HG02798 (cell line): ENCODE measurements at regions not wholly inside any gene's neighbourhood (a gene's known extent, or its start where the extent isn't known, plus 50 kb on each side); places are given as distances from the start of the nearest gene placed in this dataset.
"Not testable (repeated sequence)": the region's sequence is repeated elsewhere in the genome, so short reads cannot be mapped to it uniquely, and the experiment has no call there.

Source experiments
- ATAC-seq: cut with Tn5 transposase; IDR thresholded peaks from one replicate; pipeline ENCODE4 v1.9.1; 2021; ENCODE audit warnings: mild to moderate bottlenecking; ENCODE audit not compliant: unreplicated experiment, poor library complexity

GRCh38 chr10:46787321-46787615 is 124.0 kb upstream of the PTPN20 start:
- ATAC-seq: peak; percentile 41

- not testable (repeated sequence) for ATAC-seq
Measured at GRCh38 chr10:46792657-46793357, 118.4 kb upstream of the PTPN20 start.

DNA sequence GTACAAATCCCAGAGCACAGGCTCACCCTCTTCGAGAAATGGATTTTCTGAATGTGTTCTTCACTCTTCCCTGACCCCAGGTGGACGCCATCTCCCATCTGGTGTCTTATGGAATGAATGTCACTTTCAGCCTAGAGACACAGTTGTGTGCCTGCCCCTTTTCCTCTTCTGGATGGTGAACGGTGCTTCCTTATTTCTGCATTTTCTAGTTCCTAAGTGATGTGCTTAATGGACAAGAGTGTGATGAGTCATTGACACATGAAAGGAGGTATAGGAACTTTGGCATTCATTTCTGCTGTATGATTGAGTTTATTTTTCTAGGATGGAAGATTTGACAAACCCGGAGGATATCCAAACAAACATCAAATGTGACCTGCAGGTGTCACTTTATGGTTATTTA is 114.9 kb upstream of the PTPN20 start:
- not testable (repeated sequence) for ATAC-seq

DNA sequence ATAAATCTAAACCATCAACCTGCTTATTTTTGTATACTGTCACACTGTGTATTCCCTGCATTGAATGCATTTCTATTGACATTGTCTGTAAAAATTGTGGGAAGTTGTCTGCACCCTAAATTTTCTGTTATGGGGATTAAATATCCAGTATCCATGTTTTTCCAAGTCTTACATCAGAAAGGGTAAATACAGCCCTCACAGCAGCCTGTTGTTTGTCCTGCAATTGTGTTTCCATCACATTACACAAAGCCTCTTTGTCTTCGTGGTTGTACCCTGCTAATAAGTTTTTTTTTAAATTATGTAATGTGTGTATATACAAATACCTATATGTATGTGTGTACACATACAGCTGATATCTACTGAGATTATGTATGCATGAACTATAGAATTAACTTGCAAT is 109.2 kb upstream of the PTPN20 start:
- ATAC-seq: not testable (repeated sequence)

DNA sequence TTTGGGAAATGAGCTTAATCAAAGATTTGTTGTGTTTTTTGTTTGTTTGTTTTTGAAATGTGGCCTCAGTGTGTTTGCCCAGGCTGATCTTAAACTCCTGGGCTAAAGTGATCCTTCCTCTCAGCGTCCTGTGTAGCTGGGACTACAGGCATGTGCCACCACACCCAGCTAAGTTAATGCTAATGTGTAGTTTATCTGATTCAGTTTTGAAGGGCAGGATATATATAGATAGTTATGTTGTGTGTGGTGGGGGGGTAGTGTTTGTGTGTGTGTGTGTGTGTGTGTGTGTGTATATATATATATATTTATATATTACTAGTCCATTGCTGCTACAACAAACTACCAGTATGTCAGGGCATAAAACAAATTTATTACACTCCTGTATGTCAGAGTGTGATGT is 108.1 kb upstream of the PTPN20 start:
- ATAC-seq: not testable (repeated sequence)

- not testable (repeated sequence) for ATAC-seq
Measured at GRCh38 chr10:46810222-46810621, 101.0 kb upstream of the PTPN20 start.

- ATAC-seq: not testable (repeated sequence)
Measured at GRCh38 chr10:46816126-46816525, 95.1 kb upstream of the PTPN20 start.

DNA sequence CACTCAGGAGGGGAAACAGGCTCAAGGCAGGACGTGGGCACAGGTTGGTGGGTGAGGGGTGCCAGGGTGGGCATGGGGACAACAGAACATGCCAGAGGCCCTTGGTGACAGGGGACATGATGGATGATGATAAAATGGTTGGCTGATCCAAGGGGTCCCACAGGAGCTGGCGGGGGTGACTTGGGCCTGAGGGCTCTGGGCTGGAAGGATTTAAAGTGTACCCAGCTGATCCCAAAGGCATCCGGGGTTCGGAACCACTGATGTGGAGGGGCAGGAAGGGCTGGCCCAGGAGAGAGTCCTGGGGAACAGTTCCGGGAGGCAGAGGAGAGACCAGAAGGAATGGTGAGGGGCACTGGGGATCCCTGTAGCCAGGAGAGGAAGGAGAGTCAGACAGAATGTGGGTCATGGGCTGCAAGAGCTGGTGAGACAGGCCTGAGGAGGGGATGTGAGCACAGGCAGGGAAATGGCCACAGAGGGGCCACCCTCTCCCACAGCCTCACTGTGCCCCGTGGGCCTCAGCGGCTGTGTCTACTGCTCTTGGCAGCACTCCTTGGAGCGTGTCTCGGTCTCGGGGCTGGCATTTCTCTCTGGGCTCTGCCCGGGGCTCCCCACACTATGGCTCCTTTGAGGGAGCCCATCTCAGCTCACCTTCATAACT is 70.7 kb upstream of the PTPN20 start:
- ATAC-seq: not testable (repeated sequence)

- ATAC-seq: not testable (repeated sequence)
Measured at GRCh38 chr10:46841051-46841593, 70.1 kb upstream of the PTPN20 start.

- not testable (repeated sequence) for ATAC-seq
Measured at GRCh38 chr10:46845194-46845593, 66.0 kb upstream of the PTPN20 start.

DNA sequence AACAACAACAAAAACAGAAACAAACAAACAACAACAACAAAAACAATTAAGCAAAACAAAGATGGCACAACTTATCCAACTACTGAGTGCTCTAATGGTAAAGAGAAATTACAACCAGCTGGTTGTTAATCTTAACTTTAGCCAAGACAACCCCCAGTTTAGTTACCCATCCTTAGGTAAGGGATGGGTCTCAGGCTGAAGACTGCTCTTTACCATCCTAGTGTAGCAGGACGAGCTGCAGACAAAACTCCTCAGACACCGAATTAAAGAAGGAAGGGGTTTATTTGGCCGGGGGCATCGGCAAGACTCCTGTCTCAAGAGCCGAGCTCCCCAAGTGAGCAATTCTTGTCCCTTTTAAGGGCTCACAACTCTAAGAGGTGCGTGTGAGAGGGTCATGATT is 65.6 kb upstream of the PTPN20 start:
- not testable (repeated sequence) for ATAC-seq

- not testable (repeated sequence) for ATAC-seq
Measured at GRCh38 chr10:46860753-46861152, 50.5 kb upstream of the PTPN20 start.
